A549 (cell line): ENCODE measurements at regions not wholly inside any gene's neighbourhood (a gene's known extent, or its start where the extent isn't known, plus 50 kb on each side); places are given as distances from the start of the nearest gene placed in this dataset.

ENCODE experiments used
- ATAC-seq, 2 experiments: fragments of 200-7000 bp in 1 of 2; fragments of >200 bp in 1 of 2; cut with Nextera tagmentation in 1 of 2; cut with Tn5 transposase in 1 of 2; 3 replicates each; pipeline versions ENCODE4 v1.8.0 to v1.9.1; 2018 to 2020; ENCODE audit warnings: mild to moderate bottlenecking in 1 of 2, moderate library complexity in 1 of 2
- CTCF ChIA-PET: fragments of 300-600 bp; sonication (Branson Sonifier 250); formaldehyde crosslinking; extraction: SDS; loops from one replicate; lab custom pipeline; 2021; ENCODE audit warnings: antibody characterized with exemption, inconsistent platforms; lab: Yijun Ruan, JAX
- POLR2A ChIA-PET: fragments of 350-600 bp; formaldehyde crosslinking; extraction: SDS; loops from one replicate; lab custom pipeline; 2021; ENCODE audit warnings: antibody characterized with exemption, inconsistent platforms; lab: Yijun Ruan, JAX
- DNase-seq, 2 experiments: peaks; one replicate each; pipeline versions ENCODE4 v3.0.0 to v3.0.0-alpha.2; 2011 to 2016; ENCODE audit warnings: low read depth in 1 of 2, low spot score in 1 of 2
- FAIRE-seq: peaks from 2 replicates; lab custom pipeline; 2011; peaks lifted over from hg19 to GRCh38; lab: Jason Lieb, UNC
- H3K27ac ChIP-seq, 2 experiments: fragments of >200 bp; sonication (Bioruptor Twin); formaldehyde crosslinking; 3 replicates each; pipeline ENCODE4 v1.5.1; 2016 to 2017
- H3K4me1 ChIP-seq: fragments of >200 bp; sonication (Bioruptor Twin); formaldehyde crosslinking; 3 replicates; pipeline ENCODE4 v1.6.1; 2016
- H3K4me2 ChIP-seq: fragments of >200 bp; sonication (Bioruptor Twin); formaldehyde crosslinking; 3 replicates; pipeline ENCODE4 v1.6.1; 2016
- H3K4me3 ChIP-seq: fragments of >200 bp; sonication (Bioruptor Twin); formaldehyde crosslinking; 3 replicates; pipeline ENCODE4 v1.5.1; 2016
- H3K9me3 ChIP-seq: fragments of >200 bp; sonication (Bioruptor Twin); formaldehyde crosslinking; 3 replicates; pipeline ENCODE4 v1.6.1; 2016
- CTCF ChIP-seq: fragments of >200 bp; sonication (Bioruptor Twin); formaldehyde crosslinking; IDR thresholded peaks from 3 replicates; pipeline ENCODE4 v1.5.1; 2016
- EHMT2 ChIP-seq: fragments of 200-600 bp; sonication (generic); IDR thresholded peaks from 2 replicates; pipeline ENCODE4 v1.6.1; 2016; ENCODE audit warnings: antibody characterized with exemption, low read depth, mild to moderate bottlenecking, moderate library complexity
- ESRRA ChIP-seq: fragments of 150-350 bp; IDR thresholded peaks from 2 replicates; pipeline ENCODE4 v1.6.1; 2014; ENCODE audit warnings: mild to moderate bottlenecking, low read length, borderline replicate concordance
- GATA3 ChIP-seq: IDR thresholded peaks from 2 replicates; pipeline ENCODE4 v1.6.1; 2012; ENCODE audit warnings: borderline replicate concordance
- HEYL ChIP-seq: fragments of 250-450 bp; sonication (Bioruptor Pico); IDR thresholded peaks from 2 replicates; pipeline ENCODE4 v1.8.0; 2021; ENCODE audit warnings: mild to moderate bottlenecking, moderate library complexity
- HOXA7 ChIP-seq: fragments of 250-450 bp; sonication (Bioruptor Pico); IDR thresholded peaks from 2 replicates; pipeline ENCODE4 v1.5.0; 2020; ENCODE audit warnings: mild to moderate bottlenecking, moderate library complexity
- HOXB13 ChIP-seq: fragments of 250-450 bp; sonication (Bioruptor Pico); IDR thresholded peaks from 2 replicates; pipeline ENCODE4 v1.5.0; 2020; ENCODE audit warnings: low read depth, mild to moderate bottlenecking, moderate library complexity
- KDM1A ChIP-seq: fragments of 200-600 bp; sonication (generic); IDR thresholded peaks from 2 replicates; pipeline ENCODE4 v1.6.1; 2016; ENCODE audit warnings: low read depth, mild to moderate bottlenecking
- KDM5A ChIP-seq: fragments of 200-600 bp; sonication (generic); IDR thresholded peaks from 2 replicates; pipeline ENCODE4 v1.6.1; 2016; ENCODE audit warnings: antibody characterized with exemption, mild to moderate bottlenecking
- MAFK ChIP-seq: fragments of 450-650 bp; IDR thresholded peaks from 2 replicates; pipeline ENCODE4 v1.6.1; 2014; ENCODE audit not compliant: partially characterized antibody
- MAX ChIP-seq: IDR thresholded peaks from 2 replicates; pipeline ENCODE4 v1.6.1; 2012
- MAZ ChIP-seq: fragments of 150-350 bp; IDR thresholded peaks from 2 replicates; pipeline ENCODE4 v1.6.1; 2014; ENCODE audit warnings: antibody characterized with exemption, low read depth, low read length, borderline replicate concordance
- MYC ChIP-seq: IDR thresholded peaks from 2 replicates; pipeline ENCODE4 v1.6.1; 2012; ENCODE audit warnings: mild to moderate bottlenecking, inconsistent platforms, low read length, improper control_type of control experiment, borderline replicate concordance
- NPAS2 ChIP-seq: fragments of 250-450 bp; sonication (Bioruptor Pico); IDR thresholded peaks from 2 replicates; pipeline ENCODE4 v1.8.0; 2022; ENCODE audit warnings: mild to moderate bottlenecking, moderate library complexity, borderline replicate concordance
- NR3C1 ChIP-seq: fragments of >200 bp; sonication (Bioruptor Twin); formaldehyde crosslinking; IDR thresholded peaks from 3 replicates; pipeline ENCODE4 v1.6.1; 2017
- PBX3 ChIP-seq: IDR thresholded peaks from 2 replicates; pipeline ENCODE4 v1.6.1; 2012
- PHF8 ChIP-seq: fragments of 200-600 bp; sonication (generic); IDR thresholded peaks from 2 replicates; pipeline ENCODE4 v1.6.1; 2016; ENCODE audit warnings: low read depth, mild to moderate bottlenecking, antibody characterized with exemption, moderate library complexity, borderline replicate concordance
- RARB ChIP-seq: fragments of 250-450 bp; sonication (Bioruptor Pico); IDR thresholded peaks from 2 replicates; pipeline ENCODE4 v1.8.0; 2021; ENCODE audit warnings: mild to moderate bottlenecking, moderate library complexity
- RFX5 ChIP-seq: fragments of 450-650 bp; IDR thresholded peaks from 2 replicates; pipeline ENCODE4 v1.7.1; 2014; ENCODE audit warnings: antibody characterized with exemption, mild to moderate bottlenecking, moderate library complexity
- TP53 ChIP-seq: fragments of 250-450 bp; sonication (Bioruptor Pico); IDR thresholded peaks from 2 replicates; pipeline ENCODE4 v1.5.0; 2021; ENCODE audit warnings: mild to moderate bottlenecking, moderate library complexity
- ZC3H11A ChIP-seq: fragments of 450-650 bp; IDR thresholded peaks from 2 replicates; pipeline ENCODE4 v1.6.1; 2014; ENCODE audit warnings: antibody characterized with exemption, mild to moderate bottlenecking
- ZFP36 ChIP-seq: fragments of 450-650 bp; IDR thresholded peaks from 2 replicates; pipeline ENCODE4 v1.6.1; 2014; ENCODE audit warnings: borderline replicate concordance; ENCODE audit not compliant: partially characterized antibody
- WGBS: methylation state at CpG from one replicate; pipeline ENCODE4 v1.1.6; 2017; ENCODE audit errors: missing lambda C conversion rate; 5-methylcytosine and 5-hydroxymethylcytosine counted together
- TF ChIP-seq, protein P1 (sequence below): fragments of >200 bp; sonication (Bioruptor Twin); formaldehyde crosslinking; IDR thresholded peaks from 3 replicates; pipeline ENCODE4 v1.6.1; 2016
- TF ChIP-seq, protein P2 (sequence below): fragments of 250-450 bp; sonication (Bioruptor Pico); IDR thresholded peaks from 2 replicates; pipeline ENCODE4 v1.5.0; 2021; ENCODE audit warnings: mild to moderate bottlenecking, moderate library complexity, borderline replicate concordance

- TF ChIP-seq HOXB13 (CRISPR knock-in tag): no peak
- TF ChIP-seq ESRRA: no peak
- TF ChIP-seq, protein P1, sequence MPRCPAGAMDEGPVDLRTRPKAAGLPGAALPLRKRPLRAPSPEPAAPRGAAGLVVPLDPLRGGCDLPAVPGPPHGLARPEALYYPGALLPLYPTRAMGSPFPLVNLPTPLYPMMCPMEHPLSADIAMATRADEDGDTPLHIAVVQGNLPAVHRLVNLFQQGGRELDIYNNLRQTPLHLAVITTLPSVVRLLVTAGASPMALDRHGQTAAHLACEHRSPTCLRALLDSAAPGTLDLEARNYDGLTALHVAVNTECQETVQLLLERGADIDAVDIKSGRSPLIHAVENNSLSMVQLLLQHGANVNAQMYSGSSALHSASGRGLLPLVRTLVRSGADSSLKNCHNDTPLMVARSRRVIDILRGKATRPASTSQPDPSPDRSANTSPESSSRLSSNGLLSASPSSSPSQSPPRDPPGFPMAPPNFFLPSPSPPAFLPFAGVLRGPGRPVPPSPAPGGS: peak; percentile 90; the same call in 2 of the 3 replicates
- no peak for TF ChIP-seq EHMT2
- no peak for TF ChIP-seq TP53 (CRISPR knock-in tag)
- TF ChIP-seq MAX: peak; percentile 60
- TF ChIP-seq RARB: no peak
- no peak for TF ChIP-seq ZC3H11A
- no peak for TF ChIP-seq NR3C1
- no peak for TF ChIP-seq PBX3
- TF ChIP-seq CTCF: no peak
- no peak for TF ChIP-seq NPAS2
- no peak for TF ChIP-seq HEYL (CRISPR knock-in tag)
- TF ChIP-seq MAFK: no peak
- no peak for TF ChIP-seq MAZ
- no peak for TF ChIP-seq ZFP36
- TF ChIP-seq, all 56 proteins: peak for 11
Measured at GRCh38 chr3:182212479-182213076, 500.9 kb downstream of the SOX2 start (continued).

DNA sequence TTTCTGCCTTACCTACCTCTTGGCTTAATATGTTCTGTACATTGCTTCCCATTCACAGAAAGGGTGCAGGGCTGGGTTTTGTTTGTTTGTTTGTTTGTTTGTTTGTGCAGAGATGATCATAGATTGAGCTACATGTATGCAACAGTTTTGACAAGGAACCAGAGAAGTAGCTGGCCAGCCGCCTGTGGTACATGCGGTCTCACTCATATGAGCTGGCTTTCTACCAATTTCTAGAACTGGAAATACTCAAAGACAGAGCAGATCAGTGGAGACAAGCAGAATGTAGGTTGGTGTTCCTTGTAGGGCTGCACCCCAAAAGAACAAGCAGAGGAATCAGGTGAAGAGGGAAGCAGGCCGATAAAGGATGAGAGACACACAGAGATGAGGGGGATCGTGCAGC is 502.7 kb downstream of the SOX2 start:
- POLR2A ChIA-PET: no interaction called here
- TF ChIP-seq KDM5A (no peak), KDM1A (no peak), MAFK (no peak), HOXA7 (CRISPR knock-in tag) (no peak), MYC (no peak), RFX5 (no peak), GATA3 (no peak), EHMT2 (no peak), PHF8 (no peak), HEYL (CRISPR knock-in tag) (no peak), RARB (no peak)
- TF ChIP-seq, protein P2, sequence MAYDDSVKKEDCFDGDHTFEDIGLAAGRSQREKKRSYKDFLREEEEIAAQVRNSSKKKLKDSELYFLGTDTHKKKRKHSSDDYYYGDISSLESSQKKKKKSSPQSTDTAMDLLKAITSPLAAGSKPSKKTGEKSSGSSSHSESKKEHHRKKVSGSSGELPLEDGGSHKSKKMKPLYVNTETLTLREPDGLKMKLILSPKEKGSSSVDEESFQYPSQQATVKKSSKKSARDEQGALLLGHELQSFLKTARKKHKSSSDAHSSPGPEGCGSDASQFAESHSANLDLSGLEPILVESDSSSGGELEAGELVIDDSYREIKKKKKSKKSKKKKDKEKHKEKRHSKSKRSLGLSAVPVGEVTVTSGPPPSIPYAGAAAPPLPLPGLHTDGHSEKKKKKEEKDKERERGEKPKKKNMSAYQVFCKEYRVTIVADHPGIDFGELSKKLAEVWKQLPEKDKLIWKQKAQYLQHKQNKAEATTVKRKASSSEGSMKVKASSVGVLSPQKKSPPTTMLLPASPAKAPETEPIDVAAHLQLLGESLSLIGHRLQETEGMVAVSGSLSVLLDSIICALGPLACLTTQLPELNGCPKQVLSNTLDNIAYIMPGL: no peak
- TF ChIP-seq, protein P1: no peak
- Histone ChIP-seq H3K4me1 (peaks cover 27% of the 10 kb centered on the region), H3K27ac (0 out of 6 replicates have a peak overlapping the region, but pooled peaks of 1 of the 2 experiments have one; percentile 22), H3K4me3 (no peak overlapping the region), H3K4me2 (no peak overlapping the region), H3K9me3 (no peaks in the 10 kb centered on the region)
- no peak for FAIRE-seq
- 98% methylated on average over 4 of the region's 4 CpGs for WGBS
- CTCF ChIA-PET: interaction anchor here (0.6 to 1.4 kb wide), 3 partner anchors 40 to 505 kb away, joined by 3 to 4 read pairs (median 3); no protein-coding TSS in a partner anchor
- no peak for ATAC-seq
- DNase-seq: no peak
